Activated T-helper 2 cell treated with anti-CD3 and anti-CD28 coated beads, Interferon-gamma antibody, Interleukin-2, Interleukin-4, amounts not matched to agents 10 μg/mL and 5 μg/mL and 100 μg/mL, durations not matched to agents 14 hours and 24 hours and 36 hours (primary cell): ENCODE measurements at regions not wholly inside any gene's neighbourhood (a gene's known extent, or its start where the extent isn't known, plus 50 kb on each side); places are given as distances from the start of the nearest gene placed in this dataset.
"Not testable (repeated sequence)": the region's sequence is repeated elsewhere in the genome, so short reads cannot be mapped to it uniquely, and the experiment has no call there.

Experiments used
- DNase-seq: peaks from one replicate; pipeline ENCODE4 v3.0.0; 2021; ENCODE audit warnings: low spot score
- H3K27ac Mint-ChIP-seq: one replicate; pipeline ENCODE4 v1.8.0; 2021; ENCODE audit warnings: mixed read lengths
- H3K27me3 Mint-ChIP-seq: one replicate; pipeline ENCODE4 v1.8.0; 2021; ENCODE audit warnings: low read depth, mixed read lengths
- H3K36me3 Mint-ChIP-seq: one replicate; pipeline ENCODE4 v1.8.0; 2021; ENCODE audit warnings: low read depth, mixed read lengths
- H3K4me1 Mint-ChIP-seq: one replicate; pipeline ENCODE4 v1.8.0; 2021; ENCODE audit warnings: low read depth, mixed read lengths
- H3K4me3 Mint-ChIP-seq: one replicate; pipeline ENCODE4 v1.8.0; 2021; ENCODE audit warnings: low read depth, mild to moderate bottlenecking, moderate library complexity, mixed read lengths
- H3K9me3 Mint-ChIP-seq: one replicate; pipeline ENCODE4 v1.8.0; 2021; ENCODE audit warnings: mixed read lengths
- intact Hi-C: fragments of 100-400 bp; cut with micrococcal nuclease; formaldehyde crosslinking; loops from one replicate; pipeline ENCODE4 v1.15.1; 2023

- H3K36me3 Mint-ChIP-seq, result no peaks in the 10 kb centered on the region
- no peaks in the 10 kb centered on the region for H3K27me3 Mint-ChIP-seq
- H3K4me3 Mint-ChIP-seq, result no peak overlapping the region
- no peaks in the 10 kb centered on the region for H3K4me1 Mint-ChIP-seq
- DNase-seq, result no peak
- intact Hi-C loops, result no loop called here
- H3K9me3 Mint-ChIP-seq, result no peaks in the 10 kb centered on the region
- H3K27ac Mint-ChIP-seq, result no peak overlapping the region
These were observed 181.9 kb upstream of the TTC14 start for GRCh38 chr3:180420016-180420415.

GRCh38 chr3:180420804-180421203 is 181.2 kb upstream of the TTC14 start:
- DNase-seq, result no peak
- H3K27me3 Mint-ChIP-seq, result no peaks in the 10 kb centered on the region
- intact Hi-C loops, result no loop called here
- H3K9me3 Mint-ChIP-seq, result no peaks in the 10 kb centered on the region
- no peak overlapping the region for H3K27ac Mint-ChIP-seq
- H3K4me3 Mint-ChIP-seq, result no peak overlapping the region
- no peaks in the 10 kb centered on the region for H3K4me1 Mint-ChIP-seq
- H3K36me3 Mint-ChIP-seq, result no peaks in the 10 kb centered on the region

- DNase-seq, result no peak
- H3K36me3 Mint-ChIP-seq, result no peaks in the 10 kb centered on the region
- H3K4me3 Mint-ChIP-seq, result no peak overlapping the region
- intact Hi-C loops, result no loop called here
- H3K4me1 Mint-ChIP-seq, result no peaks in the 10 kb centered on the region
- H3K27me3 Mint-ChIP-seq, result no peaks in the 10 kb centered on the region
- H3K27ac Mint-ChIP-seq, result no peak overlapping the region
- H3K9me3 Mint-ChIP-seq, result no peaks in the 10 kb centered on the region
These were observed 180.7 kb upstream of the TTC14 start for GRCh38 chr3:180421221-180421620.

GRCh38 chr3:180421721-180422120 is 180.2 kb upstream of the TTC14 start:
- intact Hi-C loops, result no loop called here
- H3K27ac Mint-ChIP-seq, result no peak overlapping the region
- H3K36me3 Mint-ChIP-seq, result no peaks in the 10 kb centered on the region
- no peak overlapping the region for H3K4me3 Mint-ChIP-seq
- H3K9me3 Mint-ChIP-seq, result no peaks in the 10 kb centered on the region
- no peaks in the 10 kb centered on the region for H3K4me1 Mint-ChIP-seq
- no peaks in the 10 kb centered on the region for H3K27me3 Mint-ChIP-seq
- DNase-seq, result no peak

- H3K4me1 Mint-ChIP-seq, H3K36me3 Mint-ChIP-seq, H3K9me3 Mint-ChIP-seq, H3K27ac Mint-ChIP-seq, intact Hi-C loops, DNase-seq, H3K27me3 Mint-ChIP-seq, H3K4me3 Mint-ChIP-seq: not testable (repeated sequence)
These were observed 177.7 kb upstream of the TTC14 start for GRCh38 chr3:180424305-180424704.

GRCh38 chr3:180430896-180431295 is 171.1 kb upstream of the TTC14 start:
- intact Hi-C loops, result no loop called here

GRCh38 chr3:180433152-180433551 is 168.8 kb upstream of the TTC14 start:
- peaks cover 21% of the 10 kb centered on the region for H3K9me3 Mint-ChIP-seq
- intact Hi-C loops, result no loop called here
- H3K27ac Mint-ChIP-seq, result no peak overlapping the region
- no peaks in the 10 kb centered on the region for H3K4me1 Mint-ChIP-seq
- no peaks in the 10 kb centered on the region for H3K27me3 Mint-ChIP-seq
- H3K4me3 Mint-ChIP-seq, result no peak overlapping the region
- no peaks in the 10 kb centered on the region for H3K36me3 Mint-ChIP-seq
- DNase-seq, result no peak

More at GRCh38 chr3:180430896-180431295, 171.1 kb upstream of the TTC14 start:
- DNase-seq, result no peak
- no peaks in the 10 kb centered on the region for H3K36me3 Mint-ChIP-seq
- no peak overlapping the region for H3K27ac Mint-ChIP-seq
- H3K4me1 Mint-ChIP-seq, result no peaks in the 10 kb centered on the region
- H3K27me3 Mint-ChIP-seq, result no peaks in the 10 kb centered on the region
- peaks cover 16% of the 10 kb centered on the region for H3K9me3 Mint-ChIP-seq
- no peak overlapping the region for H3K4me3 Mint-ChIP-seq

- no peaks in the 10 kb centered on the region for H3K27me3 Mint-ChIP-seq
- intact Hi-C loops, result no loop called here
These were observed 154.8 kb upstream of the TTC14 start for GRCh38 chr3:180447136-180447535.

GRCh38 chr3:180448407-180448806 is 153.6 kb upstream of the TTC14 start:
- H3K4me3 Mint-ChIP-seq, intact Hi-C loops, H3K36me3 Mint-ChIP-seq, H3K4me1 Mint-ChIP-seq, H3K27ac Mint-ChIP-seq, DNase-seq, H3K27me3 Mint-ChIP-seq: not testable (repeated sequence)
- peaks cover 14% of the 10 kb centered on the region for H3K9me3 Mint-ChIP-seq

More at GRCh38 chr3:180447136-180447535, 154.8 kb upstream of the TTC14 start:
- H3K4me3 Mint-ChIP-seq, result no peak overlapping the region
- no peak for DNase-seq
- H3K4me1 Mint-ChIP-seq, result no peaks in the 10 kb centered on the region
- H3K27ac Mint-ChIP-seq, result no peak overlapping the region
- no peaks in the 10 kb centered on the region for H3K36me3 Mint-ChIP-seq
- peaks cover 14% of the 10 kb centered on the region for H3K9me3 Mint-ChIP-seq

- Mint-ChIP-seq H3K4me3 (no peak overlapping the region), H3K27me3 (no peaks in the 10 kb centered on the region), H3K4me1 (no peaks in the 10 kb centered on the region), H3K27ac (no peak overlapping the region), H3K9me3 (no peaks in the 10 kb centered on the region), H3K36me3 (no peaks in the 10 kb centered on the region)
- intact Hi-C loops, result no loop called here
- DNase-seq, result no peak
These were observed 144.7 kb upstream of the TTC14 start for GRCh38 chr3:180457225-180457624.

GRCh38 chr3:180466401-180467011 is 135.5 kb upstream of the TTC14 start:
- H3K27me3 Mint-ChIP-seq, result no peaks in the 10 kb centered on the region
- H3K9me3 Mint-ChIP-seq, result peaks cover 9% of the 10 kb centered on the region
- DNase-seq, result no peak
- no peaks in the 10 kb centered on the region for H3K36me3 Mint-ChIP-seq
- intact Hi-C loops, result no loop called here
- H3K4me3 Mint-ChIP-seq, result no peak overlapping the region
- H3K27ac Mint-ChIP-seq, result no peak overlapping the region
- H3K4me1 Mint-ChIP-seq, result no peaks in the 10 kb centered on the region

GRCh38 chr3:180467177-180467576 is 134.8 kb upstream of the TTC14 start:
- H3K9me3 Mint-ChIP-seq, result peaks cover 9% of the 10 kb centered on the region
- H3K27me3 Mint-ChIP-seq, result no peaks in the 10 kb centered on the region
- no peaks in the 10 kb centered on the region for H3K36me3 Mint-ChIP-seq
- no peak for DNase-seq
- no peak overlapping the region for H3K27ac Mint-ChIP-seq
- intact Hi-C loops, result no loop called here
- no peaks in the 10 kb centered on the region for H3K4me1 Mint-ChIP-seq
- H3K4me3 Mint-ChIP-seq, result no peak overlapping the region

GRCh38 chr3:180469149-180469548 is 132.8 kb upstream of the TTC14 start:
- DNase-seq, result no peak
- Mint-ChIP-seq H3K27me3 (no peaks in the 10 kb centered on the region), H3K9me3 (peaks cover 8% of the 10 kb centered on the region), H3K27ac (no peak overlapping the region), H3K4me3 (no peak overlapping the region), H3K4me1 (no peaks in the 10 kb centered on the region), H3K36me3 (no peaks in the 10 kb centered on the region)
- intact Hi-C loops, result no loop called here

GRCh38 chr3:180478695-180479094 is 123.3 kb upstream of the TTC14 start:
- H3K4me3 Mint-ChIP-seq, result no peak overlapping the region
- H3K27ac Mint-ChIP-seq, result no peak overlapping the region
- H3K27me3 Mint-ChIP-seq, result no peaks in the 10 kb centered on the region
- DNase-seq, result no peak
- intact Hi-C loops, result no loop called here
- H3K9me3 Mint-ChIP-seq, result peaks cover 4% of the 10 kb centered on the region
- H3K4me1 Mint-ChIP-seq, result no peaks in the 10 kb centered on the region
- no peaks in the 10 kb centered on the region for H3K36me3 Mint-ChIP-seq
